Caco-2 (cell line): ENCODE measurements at regions not wholly inside any gene's neighbourhood (a gene's known extent, or its start where the extent isn't known, plus 50 kb on each side); places are given as distances from the start of the nearest gene placed in this dataset.

Experiments
- BruUV-seq: library from RNA; stranded (reverse); fragments of 400-500 nt; replicated peaks from 2 replicates; lab custom pipeline; 2021; lab: Mats Ljungman, UMichigan
- CTCF ChIA-PET: fragments of 300-600 bp; sonication (Branson Sonifier 250); formaldehyde crosslinking; loops from one replicate; lab custom pipeline; 2022; ENCODE audit warnings: antibody characterized with exemption; lab: Charles Lee
- POLR2A ChIA-PET: fragments of 300-600 bp; sonication (Branson Sonifier 250); formaldehyde crosslinking; loops from one replicate; lab custom pipeline; 2022; ENCODE audit warnings: antibody characterized with exemption; lab: Charles Lee
- DNase-seq, 2 experiments: peaks; one replicate each; pipeline versions ENCODE4 v3.0.0 to v3.0.0-alpha.2; 2020 to 2022
- H3K27me3 ChIP-seq: replicated peaks from 2 replicates; pipeline ENCODE4 v1.6.0; 2011; ENCODE audit warnings: low read length; ENCODE audit not compliant: control insufficient read depth, insufficient read depth
- H3K36me3 ChIP-seq: 2 replicates; pipeline ENCODE4 v1.5.1; 2011; ENCODE audit warnings: low read length; ENCODE audit not compliant: control insufficient read depth, insufficient read depth
- H3K4me1 ChIP-seq: fragments of 250-450 bp; sonication (Bioruptor Pico); 2 replicates; pipeline ENCODE4 v1.5.1; 2020; ENCODE audit warnings: mild to moderate bottlenecking
- H3K4me3 ChIP-seq: 2 replicates; pipeline ENCODE4 v1.5.1; 2011; ENCODE audit warnings: low read depth, mild to moderate bottlenecking, control low read depth, low read length
- H3K9me3 ChIP-seq: fragments of 250-450 bp; sonication (Bioruptor Pico); 2 replicates; pipeline ENCODE4 v1.5.1; 2020; ENCODE audit warnings: mild to moderate bottlenecking, moderate library complexity
- H3K27ac Mint-ChIP-seq: one replicate; pipeline ENCODE4 v1.8.0; 2022; ENCODE audit warnings: mixed read lengths; ENCODE audit not compliant: unreplicated experiment
- H3K27me3 Mint-ChIP-seq: one replicate; pipeline ENCODE4 v1.8.0; 2022; ENCODE audit warnings: mixed read lengths; ENCODE audit not compliant: insufficient read depth, unreplicated experiment
- H3K36me3 Mint-ChIP-seq: one replicate; pipeline ENCODE4 v1.8.0; 2022; ENCODE audit warnings: mild to moderate bottlenecking, mixed read lengths; ENCODE audit not compliant: insufficient read depth, unreplicated experiment
- H3K4me1 Mint-ChIP-seq: one replicate; pipeline ENCODE4 v1.8.0; 2022; ENCODE audit warnings: low read depth, mixed read lengths; ENCODE audit not compliant: unreplicated experiment
- H3K4me3 Mint-ChIP-seq: one replicate; pipeline ENCODE4 v1.8.0; 2022; ENCODE audit warnings: mild to moderate bottlenecking, moderate library complexity, mixed read lengths; ENCODE audit not compliant: unreplicated experiment
- H3K9me3 Mint-ChIP-seq: one replicate; pipeline ENCODE4 v1.8.0; 2022; ENCODE audit warnings: mixed read lengths; ENCODE audit not compliant: unreplicated experiment
- CTCF ChIP-seq, 2 experiments: fragments of 200-600 bp in 1 of 2; IDR thresholded peaks; 1 replicate in 1 of 2; 2 replicates in 1 of 2; pipeline versions ENCODE4 v1.5.1 to v1.8.0; 2011 to 2022; ENCODE audit warnings: antibody characterized with exemption in 1 of 2, control low read depth in 1 of 2, inconsistent platforms in 1 of 2, low read depth in 1 of 2, low read length in 1 of 2, mild to moderate bottlenecking in 1 of 2, moderate library complexity in 1 of 2; ENCODE audit not compliant: insufficient read depth in 1 of 2, severe bottlenecking in 1 of 2, unreplicated experiment in 1 of 2
- intact Hi-C: fragments of 100-400 bp; cut with micrococcal nuclease; formaldehyde crosslinking; loops from one replicate; pipeline ENCODE4 v1.10.0; 2022; ENCODE audit not compliant: unreplicated experiment

- peaks cover 6% of the 10 kb centered on the region for H3K27me3 Mint-ChIP-seq
- no peak overlapping the region for H3K27ac Mint-ChIP-seq
- no TSS peak for BruUV-seq
- H3K9me3 ChIP-seq, result no peaks in the 10 kb centered on the region; the same call in 1 of the 2 replicates
- H3K36me3 Mint-ChIP-seq, result no peaks in the 10 kb centered on the region
- no peaks in the 10 kb centered on the region for H3K36me3 ChIP-seq
- POLR2A ChIA-PET, result no interaction called here
- CTCF ChIA-PET, result interaction anchor here (0.6 kb wide), 1 partner anchor 586 kb away, joined by 3 read pairs; no protein-coding TSS in a partner anchor
- H3K4me3 Mint-ChIP-seq, result no peak overlapping the region
- peak; percentile 58 to 80 for DNase-seq
- no peaks in the 10 kb centered on the region for H3K27me3 ChIP-seq
- peak; percentile 91 to 97 for TF ChIP-seq CTCF (IDR thresholded peaks at IDR 0.05; ENCODE audit: insufficient read depth in 1 of 2, low read depth in 1 of 2, low read length in 1 of 2, severe bottlenecking in 1 of 2, unreplicated experiment in 1 of 2)
- no peak overlapping the region for H3K4me3 ChIP-seq
- H3K9me3 Mint-ChIP-seq, result no peaks in the 10 kb centered on the region
- intact Hi-C loops, result loop anchor here (1.0 to 5.0 kb wide), 2 partner anchors 246 to 420 kb away; no protein-coding TSS in a partner anchor
- H3K4me1 Mint-ChIP-seq, result no peaks in the 10 kb centered on the region
- H3K4me1 ChIP-seq, result no peaks in the 10 kb centered on the region
Observed at GRCh38 chr2:6773007-6773693, 92.6 kb downstream of the CMPK2 start.

GRCh38 chr2:6773694-6774044 lies 92.0 kb downstream of the CMPK2 start:
- Histone ChIP-seq H3K4me1 (no peaks in the 10 kb centered on the region), H3K4me3 (no peak overlapping the region), H3K9me3 (no peaks in the 10 kb centered on the region; the same call in 1 of the 2 replicates), H3K36me3 (no peaks in the 10 kb centered on the region), H3K27me3 (no peaks in the 10 kb centered on the region)
- intact Hi-C loops, result loop anchor here (1.0 to 5.0 kb wide), 2 partner anchors 246 to 420 kb away; no protein-coding TSS in a partner anchor
- Mint-ChIP-seq H3K9me3 (no peaks in the 10 kb centered on the region), H3K4me1 (no peaks in the 10 kb centered on the region), H3K36me3 (no peaks in the 10 kb centered on the region), H3K4me3 (no peak overlapping the region), H3K27ac (no peak overlapping the region), H3K27me3 (peaks cover 6% of the 10 kb centered on the region)
- DNase-seq, result no peak
- ChIA-PET POLR2A (no interaction called here), CTCF (no interaction called here)
- no peak for TF ChIP-seq CTCF (IDR thresholded peaks at IDR 0.05; ENCODE audit: insufficient read depth in 1 of 2, low read depth in 1 of 2, low read length in 1 of 2, severe bottlenecking in 1 of 2, unreplicated experiment in 1 of 2)
- no TSS peak for BruUV-seq

GRCh38 chr2:6776125-6776524 lies 89.6 kb downstream of the CMPK2 start:
- POLR2A ChIA-PET, result no interaction called here
- BruUV-seq, result no TSS peak

More at GRCh38 chr2:6776125-6776524, 89.6 kb downstream of the CMPK2 start:
- no peak overlapping the region for H3K4me3 Mint-ChIP-seq
- no peak overlapping the region for H3K4me3 ChIP-seq
- no peaks in the 10 kb centered on the region for H3K36me3 Mint-ChIP-seq
- no peaks in the 10 kb centered on the region for H3K9me3 Mint-ChIP-seq
- no peak overlapping the region for H3K27ac Mint-ChIP-seq
- intact Hi-C loops, result no loop called here
- CTCF ChIA-PET, result no interaction called here
- H3K4me1 Mint-ChIP-seq, result no peaks in the 10 kb centered on the region
- H3K27me3 ChIP-seq, result no peaks in the 10 kb centered on the region
- no peak for TF ChIP-seq CTCF (IDR thresholded peaks at IDR 0.05; ENCODE audit: insufficient read depth in 1 of 2, low read depth in 1 of 2, low read length in 1 of 2, severe bottlenecking in 1 of 2, unreplicated experiment in 1 of 2)
- no peaks in the 10 kb centered on the region; the same call in 1 of the 2 replicates for H3K9me3 ChIP-seq
- H3K36me3 ChIP-seq, result no peaks in the 10 kb centered on the region
- no peaks in the 10 kb centered on the region for H3K4me1 ChIP-seq
- peaks cover 13% of the 10 kb centered on the region for H3K27me3 Mint-ChIP-seq
- DNase-seq, result no peak
